ENCODE measurements at regions not wholly inside any gene's neighbourhood (a gene's known extent, or its start where the extent isn't known, plus 50 kb on each side); places are given as distances from the start of the nearest gene placed in this dataset.

DNA sequence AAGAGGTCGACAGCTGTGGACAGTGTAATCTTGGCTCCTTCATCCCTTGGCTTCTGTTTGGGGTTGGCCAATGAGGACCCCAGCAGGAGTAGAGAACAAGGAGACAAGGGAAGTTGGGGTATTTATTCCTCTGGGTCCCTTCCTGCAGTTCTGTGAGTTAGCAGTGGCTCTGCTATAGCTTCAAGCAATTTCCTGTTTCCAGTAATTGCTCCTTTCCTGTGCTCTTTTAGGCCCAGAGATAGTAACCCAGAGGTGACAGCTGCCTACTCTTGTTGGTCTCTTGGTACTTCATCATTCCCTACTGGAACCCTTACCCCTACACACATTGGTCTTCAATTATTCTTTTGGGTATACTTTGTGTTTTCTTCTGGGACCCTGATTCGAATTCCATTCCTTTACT is 92.9 kb downstream of the NR1D2 start (continued):
- TF ChIP-seq, protein P1, sequence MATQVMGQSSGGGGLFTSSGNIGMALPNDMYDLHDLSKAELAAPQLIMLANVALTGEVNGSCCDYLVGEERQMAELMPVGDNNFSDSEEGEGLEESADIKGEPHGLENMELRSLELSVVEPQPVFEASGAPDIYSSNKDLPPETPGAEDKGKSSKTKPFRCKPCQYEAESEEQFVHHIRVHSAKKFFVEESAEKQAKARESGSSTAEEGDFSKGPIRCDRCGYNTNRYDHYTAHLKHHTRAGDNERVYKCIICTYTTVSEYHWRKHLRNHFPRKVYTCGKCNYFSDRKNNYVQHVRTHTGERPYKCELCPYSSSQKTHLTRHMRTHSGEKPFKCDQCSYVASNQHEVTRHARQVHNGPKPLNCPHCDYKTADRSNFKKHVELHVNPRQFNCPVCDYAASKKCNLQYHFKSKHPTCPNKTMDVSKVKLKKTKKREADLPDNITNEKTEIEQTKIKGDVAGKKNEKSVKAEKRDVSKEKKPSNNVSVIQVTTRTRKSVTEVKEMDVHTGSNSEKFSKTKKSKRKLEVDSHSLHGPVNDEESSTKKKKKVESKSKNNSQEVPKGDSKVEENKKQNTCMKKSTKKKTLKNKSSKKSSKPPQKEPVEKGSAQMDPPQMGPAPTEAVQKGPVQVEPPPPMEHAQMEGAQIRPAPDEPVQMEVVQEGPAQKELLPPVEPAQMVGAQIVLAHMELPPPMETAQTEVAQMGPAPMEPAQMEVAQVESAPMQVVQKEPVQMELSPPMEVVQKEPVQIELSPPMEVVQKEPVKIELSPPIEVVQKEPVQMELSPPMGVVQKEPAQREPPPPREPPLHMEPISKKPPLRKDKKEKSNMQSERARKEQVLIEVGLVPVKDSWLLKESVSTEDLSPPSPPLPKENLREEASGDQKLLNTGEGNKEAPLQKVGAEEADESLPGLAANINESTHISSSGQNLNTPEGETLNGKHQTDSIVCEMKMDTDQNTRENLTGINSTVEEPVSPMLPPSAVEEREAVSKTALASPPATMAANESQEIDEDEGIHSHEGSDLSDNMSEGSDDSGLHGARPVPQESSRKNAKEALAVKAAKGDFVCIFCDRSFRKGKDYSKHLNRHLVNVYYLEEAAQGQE (IDR thresholded peaks at IDR 0.05): no peak
- TF ChIP-seq HNF4A (conservative IDR thresholded peaks at IDR 0.05): no peak

DNA sequence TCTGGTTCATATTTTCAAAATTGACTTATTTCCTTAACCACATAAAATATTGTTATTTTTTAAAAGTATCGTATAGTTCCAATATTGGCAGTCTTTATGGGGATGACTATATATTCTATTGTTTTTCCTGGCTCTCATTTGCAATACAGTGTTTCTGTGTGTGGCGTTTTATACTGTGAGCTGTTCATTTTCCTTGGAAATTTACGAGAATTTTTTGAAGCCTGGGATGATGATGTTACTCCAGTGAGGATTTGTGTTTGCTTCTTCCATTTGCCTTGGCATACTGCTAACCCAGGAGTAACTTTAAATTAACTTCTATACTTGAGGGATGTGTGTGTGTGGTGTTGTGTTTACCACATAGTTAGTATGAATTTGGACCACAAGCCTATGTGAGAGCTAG is 95.2 kb downstream of the NR1D2 start:
- H3K27ac ChIP-seq (ENCODE audit: low read depth in 1 of 2, low read length in 2 of 2): no peak overlapping the region
- H3K9ac ChIP-seq (ENCODE audit: low read depth in 1 of 2, low read length in 2 of 2): no peak overlapping the region
- no peaks in the 10 kb centered on the region for H3K9me3 ChIP-seq (ENCODE audit: control insufficient read depth in 4 of 4, low read length in 3 of 4)
- no peaks in the 10 kb centered on the region for H3K27me3 ChIP-seq (ENCODE audit: control insufficient read depth in 4 of 4, insufficient read depth in 4 of 4, low read length in 3 of 4)
- no peak overlapping the region for H3K4me3 ChIP-seq (ENCODE audit: low read depth in 1 of 3, low read length in 3 of 3)
- TF ChIP-seq CTCF (IDR thresholded peaks at IDR 0.05; ENCODE audit: low read depth, low read length, missing input control) (no peak), HNF4G (IDR thresholded peaks at IDR 0.05) (no peak), HNF4A (conservative IDR thresholded peaks at IDR 0.05) (no peak), FOXA1 (IDR thresholded peaks at IDR 0.05) (no peak), ZBTB33 (IDR thresholded peaks at IDR 0.05) (no peak), JUND (IDR thresholded peaks at IDR 0.05) (no peak), SP1 (IDR thresholded peaks at IDR 0.05) (no peak), GABPA (IDR thresholded peaks at IDR 0.05 in 1 of 2, conservative IDR thresholded peaks at IDR 0.05 in 1 of 2) (no peak), MAX (IDR thresholded peaks at IDR 0.05) (no peak), RXRA (IDR thresholded peaks at IDR 0.05) (no peak), EGR1 (IDR thresholded peaks at IDR 0.05; ENCODE audit: low read depth in 2 of 2) (no peak)
- TF ChIP-seq, protein P2, sequence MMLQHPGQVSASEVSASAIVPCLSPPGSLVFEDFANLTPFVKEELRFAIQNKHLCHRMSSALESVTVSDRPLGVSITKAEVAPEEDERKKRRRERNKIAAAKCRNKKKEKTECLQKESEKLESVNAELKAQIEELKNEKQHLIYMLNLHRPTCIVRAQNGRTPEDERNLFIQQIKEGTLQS (IDR thresholded peaks at IDR 0.05): no peak
- TF ChIP-seq, protein P1 (IDR thresholded peaks at IDR 0.05): no peak
- H3K4me1 ChIP-seq (ENCODE audit: control insufficient read depth in 4 of 4, insufficient read depth in 4 of 4, low read length in 3 of 4): no peaks in the 10 kb centered on the region
- H3K36me3 ChIP-seq (ENCODE audit: control insufficient read depth in 4 of 4, insufficient read depth in 3 of 4, low read depth in 1 of 4, low read length in 3 of 4): no peaks in the 10 kb centered on the region
- WGBS: 91% methylated on average over 3 of the region's 3 CpGs
- DNase-seq (ENCODE audit: low spot score): no peak
